K562 (cell line): ENCODE measurements at regions not wholly inside any gene's neighbourhood (a gene's known extent, or its start where the extent isn't known, plus 50 kb on each side); places are given as distances from the start of the nearest gene placed in this dataset.

Experiments used
- CBX2 ChIP-seq: fragments of 200-600 bp; sonication (generic); IDR thresholded peaks from one replicate; pipeline ENCODE4 v1.6.1; 2012; ENCODE audit warnings: mild to moderate bottlenecking, low read length, inconsistent platforms; ENCODE audit not compliant: insufficient read depth, poor library complexity, severe bottlenecking
- CCNT2 ChIP-seq: IDR thresholded peaks from 2 replicates; pipeline ENCODE4 v1.6.1; 2011; ENCODE audit warnings: borderline replicate concordance, low read depth, mild to moderate bottlenecking, moderate library complexity, mixed read lengths, low read length; ENCODE audit not compliant: insufficient read length; ENCODE audit errors: extremely low read depth
- UBTF ChIP-seq, 2 experiments: IDR thresholded peaks; 2 replicates each; pipeline ENCODE4 v1.6.1; 2012; ENCODE audit warnings: improper control_type of control experiment in 2 of 2, low read depth in 2 of 2, low read length in 2 of 2, borderline replicate concordance in 1 of 2
- ZBTB40 ChIP-seq, 2 experiments: fragments of 450-650 bp in 1 of 2; sonication (generic) in 1 of 2; formaldehyde crosslinking in 1 of 2; IDR thresholded peaks; 2 replicates each; pipeline versions ENCODE4 v1.7.1 to v1.9.0; 2016 to 2022; ENCODE audit warnings: inconsistent platforms in 1 of 2, mild to moderate bottlenecking in 1 of 2, missing genetic modification reagents in 1 of 2
- ZNF134 ChIP-seq: fragments of 250-450 bp; sonication (Bioruptor Pico); conservative IDR thresholded peaks from 2 replicates; pipeline ENCODE4 v1.4.0; 2020
- ZNF217 ChIP-seq: sonication (generic); formaldehyde crosslinking; IDR thresholded peaks from 2 replicates; pipeline ENCODE4 v1.8.0; 2022; ENCODE audit warnings: mild to moderate bottlenecking, missing genetic modification reagents
- ZNF609 ChIP-seq: sonication (generic); formaldehyde crosslinking; IDR thresholded peaks from 2 replicates; pipeline ENCODE4 v1.8.1; 2023; ENCODE audit warnings: missing genetic modification reagents, mild to moderate bottlenecking, borderline replicate concordance

GRCh38 chr1:116825720-116826438 lies 71.6 kb downstream of the CD2 start (continued):
- TF ChIP-seq ZNF609 (CRISPR knock-in tag) (no peak), ZBTB40 (IDR thresholded peaks at IDR 0.05) (peak; percentile 48), ZBTB40 (CRISPR knock-in tag; IDR thresholded peaks at IDR 0.05) (no peak), CCNT2 (peak; percentile 9), ZNF134 (CRISPR knock-in tag) (0 out of 2 replicates have a peak, but pooled peaks have one; percentile 17), CBX2 (no peak), ZNF217 (CRISPR knock-in tag) (no peak), UBTF (IDR thresholded peaks at IDR 0.05; ENCODE audit: borderline replicate concordance in 1 of 2, low read depth in 2 of 2, low read length in 2 of 2) (peak in 1 of 2 experiments; percentile 53; a peak in 1 of 4 replicates)
